GM06990 (cell line): ENCODE measurements at regions not wholly inside any gene's neighbourhood (a gene's known extent, or its start where the extent isn't known, plus 50 kb on each side); places are given as distances from the start of the nearest gene placed in this dataset.

ENCODE experiments used
- DNase-seq: peaks from one replicate; pipeline ENCODE4 v3.0.0-alpha.2; 2011; ENCODE audit not compliant: insufficient read length; ENCODE audit errors: extremely low read depth
- H3K27me3 ChIP-seq: replicated peaks from 2 replicates; pipeline ENCODE4 v1.6.0; 2011; ENCODE audit warnings: low read length; ENCODE audit not compliant: control insufficient read depth, insufficient read depth
- H3K36me3 ChIP-seq: 2 replicates; pipeline ENCODE4 v1.5.1; 2011; ENCODE audit warnings: low read length; ENCODE audit not compliant: control insufficient read depth, insufficient read depth
- H3K4me3 ChIP-seq: replicated peaks from 2 replicates; pipeline ENCODE4 v1.5.1; 2011; ENCODE audit warnings: low read depth, mild to moderate bottlenecking, control low read depth, low read length
- CTCF ChIP-seq: IDR thresholded peaks from 2 replicates; pipeline ENCODE4 v1.5.1; 2011; ENCODE audit warnings: low read length, control low read depth, mild to moderate bottlenecking, inconsistent platforms; ENCODE audit not compliant: insufficient read depth, poor library complexity, severe bottlenecking

GRCh38 chr13:80717776-80718175, 376.9 kb upstream of the SPRY2 start:
- Histone ChIP-seq H3K27me3 (no peaks in the 10 kb centered on the region), H3K36me3 (no peaks in the 10 kb centered on the region), H3K4me3 (no peak overlapping the region)
- no peak for DNase-seq
- TF ChIP-seq CTCF: no peak

GRCh38 chr13:80716610-80717081, 375.7 kb upstream of the SPRY2 start:
- Histone ChIP-seq H3K4me3 (no peak overlapping the region), H3K36me3 (no peaks in the 10 kb centered on the region)
- no peak for DNase-seq

GRCh38 chr13:80712026-80712425, 371.1 kb upstream of the SPRY2 start:
- TF ChIP-seq CTCF: no peak
- H3K27me3 ChIP-seq: no peaks in the 10 kb centered on the region
- H3K4me3 ChIP-seq: no peak overlapping the region
- H3K36me3 ChIP-seq: no peaks in the 10 kb centered on the region
- no peak for DNase-seq

More at GRCh38 chr13:80716610-80717081, 375.7 kb upstream of the SPRY2 start:
- no peaks in the 10 kb centered on the region for H3K27me3 ChIP-seq
- TF ChIP-seq CTCF: no peak

GRCh38 chr13:80708791-80709190, 367.9 kb upstream of the SPRY2 start:
- TF ChIP-seq CTCF: no peak
- no peaks in the 10 kb centered on the region for H3K36me3 ChIP-seq
- no peak overlapping the region for H3K4me3 ChIP-seq
- no peaks in the 10 kb centered on the region for H3K27me3 ChIP-seq
- no peak for DNase-seq

- no peaks in the 10 kb centered on the region for H3K36me3 ChIP-seq
- no peaks in the 10 kb centered on the region for H3K27me3 ChIP-seq
- H3K4me3 ChIP-seq: no peak overlapping the region
- no peak for TF ChIP-seq CTCF
- no peak for DNase-seq
Observed at GRCh38 chr13:80707000-80707983, 366.4 kb upstream of the SPRY2 start.

- no peak for TF ChIP-seq CTCF
- H3K27me3 ChIP-seq: no peaks in the 10 kb centered on the region
- DNase-seq: no peak
- no peak overlapping the region for H3K4me3 ChIP-seq
- no peaks in the 10 kb centered on the region for H3K36me3 ChIP-seq
Observed at GRCh38 chr13:80706164-80706471, 365.2 kb upstream of the SPRY2 start.
